IPS-18a (cell line): ENCODE measurements at regions not wholly inside any gene's neighbourhood (a gene's known extent, or its start where the extent isn't known, plus 50 kb on each side); places are given as distances from the start of the nearest gene placed in this dataset.

Source experiments
- H3K27ac ChIP-seq: one replicate; pipeline ENCODE4 v1.5.1; 2013; ENCODE audit warnings: low read length
- H3K27me3 ChIP-seq: one replicate; pipeline ENCODE4 v1.6.1; 2013; ENCODE audit warnings: mild to moderate bottlenecking, low read length; ENCODE audit not compliant: control insufficient read depth, insufficient read depth
- H3K36me3 ChIP-seq: one replicate; pipeline ENCODE4 v1.6.1; 2013; ENCODE audit warnings: low read depth, low read length; ENCODE audit not compliant: control insufficient read depth
- H3K4me1 ChIP-seq: one replicate; pipeline ENCODE4 v1.6.1; 2013; ENCODE audit warnings: low read depth, low read length; ENCODE audit not compliant: control insufficient read depth
- H3K4me3 ChIP-seq: one replicate; pipeline ENCODE4 v1.5.1; 2013; ENCODE audit warnings: low read length
- H3K9ac ChIP-seq: one replicate; pipeline ENCODE4 v1.6.1; 2013; ENCODE audit warnings: mild to moderate bottlenecking, low read length, moderate library complexity
- H3K9me3 ChIP-seq: one replicate; pipeline ENCODE4 v1.6.1; 2013; ENCODE audit warnings: low read depth, low read length; ENCODE audit not compliant: control insufficient read depth

GRCh38 chr15:61467823-61468222 lies 238.7 kb upstream of the RORA start:
- Histone ChIP-seq H3K4me1 (no peaks in the 10 kb centered on the region), H3K27ac (no peak overlapping the region), H3K4me3 (no peak overlapping the region), H3K27me3 (no peaks in the 10 kb centered on the region), H3K36me3 (no peaks in the 10 kb centered on the region), H3K9me3 (no peaks in the 10 kb centered on the region), H3K9ac (no peak overlapping the region)

- no peaks in the 10 kb centered on the region for H3K9me3 ChIP-seq
- no peaks in the 10 kb centered on the region for H3K27me3 ChIP-seq
- no peaks in the 10 kb centered on the region for H3K4me1 ChIP-seq
- H3K4me3 ChIP-seq: no peak overlapping the region
- H3K27ac ChIP-seq: no peak overlapping the region
- H3K9ac ChIP-seq: no peak overlapping the region
- no peaks in the 10 kb centered on the region for H3K36me3 ChIP-seq
Observed at GRCh38 chr15:61459785-61460707, 230.9 kb upstream of the RORA start.

DNA sequence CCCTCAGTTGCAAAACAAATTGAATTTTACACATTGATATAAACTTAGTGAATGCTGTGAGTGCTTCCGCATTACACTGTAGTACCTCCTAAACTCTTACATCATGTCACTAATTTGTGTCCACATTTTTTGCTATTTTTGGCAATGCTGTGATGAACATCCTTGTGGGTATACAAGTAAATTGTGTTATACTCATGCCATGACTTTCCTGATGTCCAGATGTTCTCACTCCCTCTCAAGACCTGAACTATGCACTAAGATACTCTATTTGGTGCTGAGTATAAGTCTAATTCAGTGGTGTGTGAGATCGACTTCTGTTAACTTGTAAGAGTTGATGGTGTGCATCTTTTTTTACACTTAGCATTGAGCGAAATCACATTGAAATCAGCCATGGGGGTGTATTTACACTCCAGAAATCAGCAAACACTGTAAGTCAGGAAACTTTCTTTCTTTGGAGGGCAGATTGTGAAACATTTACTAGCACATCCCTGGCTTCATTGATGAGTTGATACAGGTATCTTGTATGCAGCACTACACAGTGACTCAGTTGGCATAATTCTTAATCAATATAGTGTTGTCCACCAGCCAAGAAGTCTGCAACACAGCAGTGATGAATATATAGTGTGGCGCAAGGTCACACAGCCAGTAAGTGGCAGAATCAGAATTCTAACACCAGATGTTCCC lies 228.1 kb upstream of the RORA start:
- no peaks in the 10 kb centered on the region for H3K9me3 ChIP-seq
- H3K4me3 ChIP-seq: no peak overlapping the region
- H3K4me1 ChIP-seq: no peaks in the 10 kb centered on the region
- H3K9ac ChIP-seq: no peak overlapping the region
- H3K27me3 ChIP-seq: no peaks in the 10 kb centered on the region
- no peaks in the 10 kb centered on the region for H3K36me3 ChIP-seq
- H3K27ac ChIP-seq: no peak overlapping the region

DNA sequence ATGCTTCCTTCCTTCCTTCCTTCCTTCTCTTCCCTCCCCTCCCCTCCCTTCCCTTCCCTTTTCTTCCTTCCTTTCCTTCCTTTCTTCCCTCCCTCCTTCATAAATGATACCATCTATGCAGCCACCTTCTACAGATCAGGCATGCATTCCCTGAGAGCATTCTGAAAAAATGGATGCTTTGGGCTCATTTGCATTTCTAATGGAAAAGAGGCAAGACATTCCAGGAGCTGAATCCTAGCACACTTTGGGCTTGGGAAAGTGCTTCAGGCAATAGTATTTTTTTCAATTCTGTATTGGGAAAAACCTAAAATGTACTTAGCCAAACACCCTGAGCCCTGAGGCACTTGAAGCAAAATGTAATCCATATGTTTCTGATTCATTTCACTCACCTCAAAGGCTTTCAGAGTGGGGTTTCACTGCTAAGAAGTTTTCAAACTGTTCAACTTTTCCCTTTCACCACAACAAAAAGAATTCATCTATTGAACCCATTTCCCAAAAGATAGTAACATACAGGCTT lies 220.1 kb upstream of the RORA start:
- Histone ChIP-seq H3K4me1 (peaks cover 8% of the 10 kb centered on the region), H3K4me3 (no peak overlapping the region)

GRCh38 chr15:61447981-61448380 lies 218.9 kb upstream of the RORA start:
- H3K4me1 ChIP-seq: peaks cover 8% of the 10 kb centered on the region
- H3K36me3 ChIP-seq: no peaks in the 10 kb centered on the region
- no peaks in the 10 kb centered on the region for H3K9me3 ChIP-seq
- H3K9ac ChIP-seq: no peak overlapping the region
- no peaks in the 10 kb centered on the region for H3K27me3 ChIP-seq
- no peak overlapping the region for H3K4me3 ChIP-seq
- no peak overlapping the region for H3K27ac ChIP-seq

More for the DNA sequence above, 220.1 kb upstream of the RORA start:
- no peak overlapping the region for H3K9ac ChIP-seq
- H3K9me3 ChIP-seq: no peaks in the 10 kb centered on the region
- H3K27me3 ChIP-seq: no peaks in the 10 kb centered on the region
- H3K27ac ChIP-seq: no peak overlapping the region
- H3K36me3 ChIP-seq: no peaks in the 10 kb centered on the region

DNA sequence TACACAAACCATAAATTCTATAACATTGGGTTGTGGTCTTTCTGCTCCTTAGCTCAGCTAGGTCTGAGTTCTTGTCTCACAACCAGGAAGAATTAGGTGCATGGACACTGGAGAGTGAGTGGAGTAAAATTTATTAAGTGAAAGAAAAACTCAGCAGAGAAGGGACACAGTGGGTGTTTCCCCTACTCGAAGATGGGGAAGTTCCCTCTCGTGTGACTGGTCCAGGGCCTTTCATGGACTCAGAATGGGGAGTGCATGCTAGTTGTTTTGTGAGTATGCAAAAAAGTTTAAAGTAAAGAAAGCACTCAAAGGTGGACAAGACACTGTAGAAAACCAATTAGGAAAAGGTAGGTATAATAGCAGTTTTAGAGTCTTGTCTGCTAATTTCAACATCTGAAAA lies 215.5 kb upstream of the RORA start:
- Histone ChIP-seq H3K27ac (no peak overlapping the region), H3K27me3 (no peaks in the 10 kb centered on the region), H3K9me3 (no peaks in the 10 kb centered on the region), H3K9ac (no peak overlapping the region), H3K4me1 (peaks cover 8% of the 10 kb centered on the region), H3K4me3 (no peak overlapping the region), H3K36me3 (no peaks in the 10 kb centered on the region)

GRCh38 chr15:61442821-61443220 lies 213.7 kb upstream of the RORA start:
- Histone ChIP-seq H3K4me1 (no peaks in the 10 kb centered on the region), H3K36me3 (no peaks in the 10 kb centered on the region), H3K27me3 (no peaks in the 10 kb centered on the region), H3K9ac (no peak overlapping the region), H3K4me3 (no peak overlapping the region), H3K27ac (no peak overlapping the region), H3K9me3 (no peaks in the 10 kb centered on the region)

DNA sequence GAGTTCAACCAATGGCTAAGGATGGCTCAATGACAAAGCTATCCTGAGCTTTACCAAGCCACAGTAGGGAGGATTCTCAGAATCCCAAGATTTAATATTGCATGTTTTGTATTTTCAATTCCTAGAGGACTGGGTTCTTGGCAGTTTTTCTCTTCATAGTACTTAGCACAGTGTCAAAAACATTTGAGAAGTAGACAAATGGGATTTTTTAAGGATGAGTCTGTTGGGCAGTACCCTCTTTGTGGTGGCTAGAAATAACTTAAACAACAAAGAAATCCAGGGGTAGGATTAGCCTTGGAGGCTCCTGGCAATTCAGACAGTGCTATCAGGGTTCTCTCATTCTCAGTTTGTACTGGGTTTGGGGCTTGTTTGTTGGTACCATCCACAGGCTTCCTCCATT lies 212.8 kb upstream of the RORA start:
- no peaks in the 10 kb centered on the region for H3K36me3 ChIP-seq
- no peaks in the 10 kb centered on the region for H3K27me3 ChIP-seq
- H3K9me3 ChIP-seq: no peaks in the 10 kb centered on the region
- no peak overlapping the region for H3K27ac ChIP-seq
- H3K4me1 ChIP-seq: no peaks in the 10 kb centered on the region
- no peak overlapping the region for H3K9ac ChIP-seq
- no peak overlapping the region for H3K4me3 ChIP-seq

GRCh38 chr15:61426466-61426865 lies 197.4 kb upstream of the RORA start:
- H3K27ac ChIP-seq: no peak overlapping the region
- no peaks in the 10 kb centered on the region for H3K9me3 ChIP-seq
- H3K36me3 ChIP-seq: no peaks in the 10 kb centered on the region
- no peaks in the 10 kb centered on the region for H3K27me3 ChIP-seq
- peak overlapping the region; percentile 9 for H3K4me3 ChIP-seq
- H3K9ac ChIP-seq: no peak overlapping the region
- peaks cover 16% of the 10 kb centered on the region for H3K4me1 ChIP-seq

DNA sequence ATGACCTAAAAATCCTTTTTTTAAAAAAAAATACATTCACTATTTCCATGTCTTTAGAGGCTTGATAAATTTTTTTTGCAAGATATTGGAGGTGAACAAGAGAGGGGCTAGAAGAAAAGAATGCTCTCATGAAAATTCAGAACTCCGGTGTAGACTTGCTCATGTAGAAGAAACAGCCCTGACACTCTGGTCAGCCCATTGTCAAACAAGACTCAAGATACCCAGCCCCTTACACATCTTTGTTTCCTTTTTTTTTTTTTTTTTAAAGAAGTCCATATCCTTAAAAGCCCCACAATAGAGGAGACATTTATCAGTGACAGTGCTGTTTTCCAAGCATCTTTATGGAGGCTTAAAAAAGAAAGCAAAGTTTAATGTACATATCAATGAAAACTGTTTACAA lies 196.8 kb upstream of the RORA start:
- no peaks in the 10 kb centered on the region for H3K27me3 ChIP-seq
- H3K27ac ChIP-seq: no peak overlapping the region
- H3K4me1 ChIP-seq: peaks cover 16% of the 10 kb centered on the region
- no peaks in the 10 kb centered on the region for H3K9me3 ChIP-seq
- H3K9ac ChIP-seq: no peak overlapping the region
- peak overlapping the region; percentile 9 for H3K4me3 ChIP-seq
- no peaks in the 10 kb centered on the region for H3K36me3 ChIP-seq

GRCh38 chr15:61422773-61423172 lies 193.7 kb upstream of the RORA start:
- no peak overlapping the region for H3K27ac ChIP-seq
- H3K36me3 ChIP-seq: no peaks in the 10 kb centered on the region

More at GRCh38 chr15:61422773-61423172, 193.7 kb upstream of the RORA start:
- Histone ChIP-seq H3K4me3 (no peak overlapping the region), H3K27me3 (no peaks in the 10 kb centered on the region), H3K9ac (no peak overlapping the region), H3K4me1 (peaks cover 16% of the 10 kb centered on the region), H3K9me3 (no peaks in the 10 kb centered on the region)
